Prostate gland (tissue), 2 donors: ENCODE measurements at regions not wholly inside any gene's neighbourhood (a gene's known extent, or its start where the extent isn't known, plus 50 kb on each side); places are given as distances from the start of the nearest gene placed in this dataset.

ENCODE experiments used
- DNase-seq: peaks from one replicate; pipeline ENCODE4 v3.0.0-alpha.2; 2019; ENCODE audit warnings: low spot score
- H3K27ac ChIP-seq, 2 donors: fragments of 200-600 bp; sonication (generic); 2 replicates each; pipeline ENCODE4 v1.5.1; 2017 to 2019
- H3K27me3 ChIP-seq: fragments of 200-600 bp; sonication (generic); replicated peaks from 2 replicates; pipeline ENCODE4 v1.5.1; 2019; ENCODE audit not compliant: insufficient read depth
- H3K36me3 ChIP-seq, 2 donors: fragments of 200-600 bp; sonication (generic); 1 replicate in 1 of 2; 2 replicates in 1 of 2; pipeline versions ENCODE4 v1.5.1 to v1.8.1; 2017 to 2019
- H3K4me1 ChIP-seq: fragments of 200-600 bp; sonication (generic); replicated peaks from 2 replicates; pipeline ENCODE4 v1.5.1; 2019
- H3K4me3 ChIP-seq, 2 donors: fragments of 200-600 bp; sonication (generic); 2 replicates each; pipeline ENCODE4 v1.5.1; 2017 to 2019
- H3K9me3 ChIP-seq: fragments of 200-600 bp; sonication (generic); 2 replicates; pipeline ENCODE4 v1.5.1; 2017
- CTCF ChIP-seq, 4 experiments: fragments of 200-600 bp in 2 of 4; fragments of 450-650 bp in 2 of 4; sonication (generic) in 2 of 4; IDR thresholded peaks; 1 replicate in 3 of 4; 2 replicates in 1 of 4; pipeline ENCODE4 v1.5.1; 2016 to 2019; ENCODE audit warnings: antibody characterized with exemption in 4 of 4, mild to moderate bottlenecking in 2 of 4, moderate library complexity in 2 of 4
- POLR2A ChIP-seq: fragments of 450-650 bp; IDR thresholded peaks from one replicate; pipeline ENCODE4 v1.6.1; 2016; ENCODE audit warnings: antibody characterized with exemption, mild to moderate bottlenecking
- POLR2AphosphoS5 ChIP-seq: sonication (generic); formaldehyde crosslinking; IDR thresholded peaks from one replicate; pipeline ENCODE4 v1.6.1; 2017; ENCODE audit warnings: antibody characterized with exemption
- WGBS: methylation state at CpG from one replicate; pipeline ENCODE4 v1.1.5; 2018; 5-methylcytosine and 5-hydroxymethylcytosine counted together
- intact Hi-C: fragments of 100-400 bp; cut with DNase I; formaldehyde crosslinking; loops from one replicate; pipeline ENCODE4 v1.14.2; 2022

DNA sequence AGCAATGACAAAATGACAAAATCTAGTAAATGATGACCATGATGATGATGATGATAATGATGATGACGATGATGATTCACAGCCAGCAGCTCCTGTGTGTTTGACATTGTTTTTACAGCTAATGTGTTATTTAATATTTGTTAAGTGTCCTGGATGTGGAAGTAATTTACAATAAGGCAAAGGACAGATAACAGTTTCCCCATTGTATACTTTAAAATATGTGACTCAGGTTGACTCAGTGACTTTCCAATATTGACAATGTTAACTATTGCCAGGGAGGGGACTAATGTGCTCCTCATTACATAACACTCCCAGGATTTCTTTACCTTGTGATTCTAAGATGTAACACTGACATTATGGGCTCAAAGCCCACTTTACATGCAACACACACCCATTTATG is 602.2 kb downstream of the FBXO15 start:
- H3K4me1 ChIP-seq, result no peaks in the 10 kb centered on the region
- H3K36me3 ChIP-seq, result no peaks in the 10 kb centered on the region
- intact Hi-C loops, result no loop called here
- no peak for DNase-seq
- no peaks in the 10 kb centered on the region for H3K27me3 ChIP-seq
- H3K27ac ChIP-seq, result no peak overlapping the region
- TF ChIP-seq POLR2A (no peak), POLR2AphosphoS5 (no peak), CTCF (IDR thresholded peaks at IDR 0.05) (no peak)
- no peaks in the 10 kb centered on the region for H3K9me3 ChIP-seq
- no peak overlapping the region for H3K4me3 ChIP-seq
- WGBS, result 0% methylated on average over 1 of the region's 1 CpG

DNA sequence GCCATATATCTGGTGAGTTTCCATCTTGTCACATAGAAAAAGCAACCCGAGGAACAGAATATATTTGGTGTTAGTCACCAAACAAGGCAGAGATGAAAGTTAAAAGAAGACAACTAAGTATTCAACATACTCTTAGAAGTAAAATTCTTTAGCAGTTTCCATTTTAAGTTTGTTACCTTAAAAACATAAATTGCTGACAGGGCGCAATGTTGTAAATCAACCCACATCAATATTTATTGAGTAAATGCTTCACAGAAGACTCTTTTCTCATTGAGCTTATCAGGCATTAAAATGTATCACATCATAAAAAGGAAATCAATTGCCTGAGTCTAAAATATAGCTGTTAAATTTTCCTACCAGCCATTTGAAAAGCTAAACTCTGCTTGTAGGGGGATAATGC is 603.0 kb downstream of the FBXO15 start:
- 80% methylated on average over 2 of the region's 2 CpGs for WGBS
- no peaks in the 10 kb centered on the region for H3K36me3 ChIP-seq
- no peaks in the 10 kb centered on the region for H3K4me1 ChIP-seq
- intact Hi-C loops, result no loop called here
- H3K4me3 ChIP-seq, result no peak overlapping the region
- TF ChIP-seq CTCF (IDR thresholded peaks at IDR 0.05), result no peak
- no peak for TF ChIP-seq POLR2AphosphoS5
- TF ChIP-seq POLR2A, result no peak
- no peaks in the 10 kb centered on the region for H3K27me3 ChIP-seq
- H3K27ac ChIP-seq, result no peak overlapping the region
- DNase-seq, result no peak
- no peaks in the 10 kb centered on the region for H3K9me3 ChIP-seq

- Histone ChIP-seq H3K9me3 (no peaks in the 10 kb centered on the region), H3K4me1 (no peaks in the 10 kb centered on the region), H3K27me3 (no peaks in the 10 kb centered on the region), H3K27ac (no peak overlapping the region), H3K36me3 (no peaks in the 10 kb centered on the region), H3K4me3 (no peak overlapping the region)
- DNase-seq, result no peak
- TF ChIP-seq POLR2AphosphoS5 (no peak), CTCF (IDR thresholded peaks at IDR 0.05) (no peak), POLR2A (no peak)
- intact Hi-C loops, result no loop called here
- whole genome bisulfite sequencing, result 57% methylated on average over 1 of the region's 1 CpG
These were observed 603.6 kb downstream of the FBXO15 start for GRCh38 chr18:73544032-73544431.

DNA sequence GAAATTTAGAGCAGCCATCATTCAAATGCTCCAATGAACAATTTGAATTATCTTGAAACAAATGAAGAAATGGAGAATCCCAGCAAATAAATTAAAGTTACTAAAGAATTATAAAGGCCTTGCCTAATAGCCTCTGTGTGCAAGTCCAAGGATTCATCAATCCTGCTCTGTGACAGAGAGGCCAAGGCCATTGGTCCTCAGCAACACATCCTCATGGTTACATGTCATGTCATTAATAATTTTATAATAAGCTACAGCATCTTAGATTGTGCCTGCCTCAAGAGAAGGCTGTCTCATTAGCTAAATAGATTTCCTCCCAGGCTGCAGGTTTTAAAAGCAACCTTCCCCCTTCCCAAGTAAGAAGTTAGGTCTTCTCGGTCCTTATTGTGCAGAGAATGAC is 611.6 kb downstream of the FBXO15 start:
- peaks cover 3% of the 10 kb centered on the region for H3K4me1 ChIP-seq
- H3K36me3 ChIP-seq, result no peaks in the 10 kb centered on the region
- no peak for DNase-seq
- 95% methylated on average over 1 of the region's 1 CpG for WGBS
- no peak overlapping the region for H3K4me3 ChIP-seq
- TF ChIP-seq POLR2A (no peak), CTCF (IDR thresholded peaks at IDR 0.05) (no peak), POLR2AphosphoS5 (no peak)
- no peaks in the 10 kb centered on the region for H3K27me3 ChIP-seq
- no peaks in the 10 kb centered on the region for H3K9me3 ChIP-seq
- H3K27ac ChIP-seq, result no peak overlapping the region
- intact Hi-C loops, result no loop called here

GRCh38 chr18:73535189-73535588 is 612.4 kb downstream of the FBXO15 start:
- Histone ChIP-seq H3K36me3 (no peaks in the 10 kb centered on the region), H3K4me3 (no peak overlapping the region), H3K4me1 (peaks cover 3% of the 10 kb centered on the region), H3K27me3 (no peaks in the 10 kb centered on the region), H3K9me3 (no peaks in the 10 kb centered on the region), H3K27ac (no peak overlapping the region)
- intact Hi-C loops, result no loop called here
- TF ChIP-seq POLR2A, result no peak
- no peak for TF ChIP-seq POLR2AphosphoS5
- no peak for TF ChIP-seq CTCF (IDR thresholded peaks at IDR 0.05)
- DNase-seq, result no peak
- WGBS, result 74% methylated on average over 5 of the region's 6 CpGs
